Lower leg skin (tissue), 3 donors: ENCODE measurements at regions not wholly inside any gene's neighbourhood (a gene's known extent, or its start where the extent isn't known, plus 50 kb on each side); places are given as distances from the start of the nearest gene placed in this dataset.

ENCODE experiments used
- CTCF ChIP-seq, 3 donors: fragments of 450-650 bp; IDR thresholded peaks; one replicate each; pipeline ENCODE4 v1.5.1; 2016; ENCODE audit warnings: antibody characterized with exemption in 3 of 3, mild to moderate bottlenecking in 3 of 3, moderate library complexity in 2 of 3
- POLR2A ChIP-seq, 2 donors: fragments of 450-650 bp; IDR thresholded peaks; one replicate each; pipeline ENCODE4 v1.6.1; 2016 to 2017; ENCODE audit warnings: antibody characterized with exemption in 2 of 2, mild to moderate bottlenecking in 1 of 2, moderate library complexity in 1 of 2

GRCh38 chr13:79654520-79654919 lies 173.6 kb downstream of the NDFIP2 start:
- no peak for TF ChIP-seq CTCF (IDR thresholded peaks at IDR 0.05)
- TF ChIP-seq POLR2A (IDR thresholded peaks at IDR 0.05): no peak
